Jurkat, Clone E6-1 (cell line): ENCODE measurements at regions not wholly inside any gene's neighbourhood (a gene's known extent, or its start where the extent isn't known, plus 50 kb on each side); places are given as distances from the start of the nearest gene placed in this dataset.

Source experiments
- DNase-seq: peaks from one replicate; pipeline ENCODE4 v3.0.0-alpha.2; 2011; ENCODE audit warnings: low read depth, low spot score
- H3K4me3 ChIP-seq: 2 replicates; pipeline ENCODE4 v1.5.1; 2011; ENCODE audit warnings: mild to moderate bottlenecking, low read length, control low read depth, moderate library complexity

DNA sequence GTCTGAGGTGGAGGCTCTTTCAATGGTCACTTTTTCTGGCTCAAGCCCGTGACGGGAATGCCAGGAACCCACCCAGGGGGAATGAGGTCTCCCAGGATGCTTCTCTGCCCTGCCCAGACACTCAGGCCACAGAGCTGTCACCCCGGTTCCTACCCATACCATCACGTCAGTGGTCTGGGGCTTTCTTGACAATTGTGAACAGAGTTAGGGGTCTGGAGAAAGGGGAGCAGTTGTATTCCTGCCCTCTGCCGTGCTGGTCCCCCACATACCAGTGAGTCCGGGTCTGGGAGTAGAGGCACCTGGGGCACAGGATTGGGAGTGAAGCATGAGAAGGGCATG, 97.2 kb downstream of the B3GNT2 start:
- H3K4me3 ChIP-seq: no peak overlapping the region

DNA sequence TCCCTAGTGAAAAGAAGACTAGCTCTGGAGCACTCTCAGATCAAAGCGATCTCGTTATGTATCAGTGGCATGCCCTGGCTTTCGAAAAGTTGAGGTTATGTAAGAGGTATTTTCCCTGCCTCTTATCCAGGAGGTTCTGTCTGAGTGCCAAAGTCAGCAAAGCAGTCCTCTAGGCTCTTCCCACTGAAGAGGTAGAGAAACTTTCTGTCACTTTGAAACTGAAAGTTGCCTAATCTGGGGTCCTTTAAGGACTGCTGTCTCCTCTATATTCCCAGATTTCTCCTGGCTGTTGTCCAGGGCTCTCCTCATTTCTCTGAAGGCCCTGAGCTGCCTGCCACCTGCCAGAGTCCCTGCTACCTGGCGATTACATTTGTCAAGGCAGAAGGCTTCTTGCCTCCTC, 96.3 kb downstream of the B3GNT2 start:
- H3K4me3 ChIP-seq: no peak overlapping the region
- DNase-seq: no peak

More for the DNA sequence above, 97.2 kb downstream of the B3GNT2 start:
- DNase-seq: no peak

DNA sequence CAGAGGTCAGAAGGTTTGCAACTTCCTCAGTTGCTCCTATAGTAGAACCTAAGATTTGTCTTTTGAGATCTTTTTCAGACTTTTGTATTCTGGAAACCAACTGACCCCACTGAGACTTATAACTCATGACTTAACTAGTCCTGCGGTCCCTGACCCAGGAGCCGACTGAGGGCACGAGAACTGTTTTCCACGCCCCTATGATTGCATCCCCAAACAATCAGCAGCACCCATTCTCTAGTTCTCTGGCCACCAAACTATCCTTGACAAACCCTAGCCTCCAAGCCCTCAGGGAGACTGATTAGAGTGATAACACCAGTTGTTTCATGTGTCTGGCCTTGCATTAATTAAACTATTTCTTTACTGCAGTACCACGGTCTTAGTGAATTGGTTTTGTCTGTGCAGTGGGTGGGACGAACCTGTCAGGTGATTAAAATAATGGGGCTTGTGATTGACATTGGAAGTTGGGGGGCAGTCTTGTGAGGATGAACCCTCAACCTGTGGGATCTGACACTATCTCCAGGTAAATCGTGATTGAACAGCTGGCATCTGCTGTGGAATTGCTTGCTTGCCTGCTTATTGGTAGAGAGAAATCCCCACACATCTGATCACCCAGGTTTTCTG, 95.7 kb downstream of the B3GNT2 start:
- DNase-seq: no peak
- H3K4me3 ChIP-seq: no peak overlapping the region

DNA sequence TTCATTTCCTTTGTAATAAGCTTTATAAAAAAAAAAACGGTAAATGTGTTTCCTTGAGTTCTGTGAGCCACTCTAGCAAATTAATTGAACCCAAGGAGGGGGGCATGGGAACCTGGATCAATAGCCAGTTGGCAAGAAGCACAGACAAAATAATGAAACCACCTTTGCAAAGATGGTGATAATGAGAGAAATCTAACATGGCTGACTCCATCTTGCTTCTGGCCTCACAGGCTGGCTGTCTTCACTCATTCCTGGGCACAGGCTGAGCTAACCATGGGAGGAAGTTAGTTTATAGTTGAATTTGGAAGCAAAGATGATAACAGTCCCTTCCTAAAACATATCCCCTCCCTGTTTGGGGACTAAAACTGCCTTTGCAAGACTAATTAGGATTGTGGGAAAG, 95.1 kb downstream of the B3GNT2 start:
- H3K4me3 ChIP-seq: no peak overlapping the region
- no peak for DNase-seq

DNA sequence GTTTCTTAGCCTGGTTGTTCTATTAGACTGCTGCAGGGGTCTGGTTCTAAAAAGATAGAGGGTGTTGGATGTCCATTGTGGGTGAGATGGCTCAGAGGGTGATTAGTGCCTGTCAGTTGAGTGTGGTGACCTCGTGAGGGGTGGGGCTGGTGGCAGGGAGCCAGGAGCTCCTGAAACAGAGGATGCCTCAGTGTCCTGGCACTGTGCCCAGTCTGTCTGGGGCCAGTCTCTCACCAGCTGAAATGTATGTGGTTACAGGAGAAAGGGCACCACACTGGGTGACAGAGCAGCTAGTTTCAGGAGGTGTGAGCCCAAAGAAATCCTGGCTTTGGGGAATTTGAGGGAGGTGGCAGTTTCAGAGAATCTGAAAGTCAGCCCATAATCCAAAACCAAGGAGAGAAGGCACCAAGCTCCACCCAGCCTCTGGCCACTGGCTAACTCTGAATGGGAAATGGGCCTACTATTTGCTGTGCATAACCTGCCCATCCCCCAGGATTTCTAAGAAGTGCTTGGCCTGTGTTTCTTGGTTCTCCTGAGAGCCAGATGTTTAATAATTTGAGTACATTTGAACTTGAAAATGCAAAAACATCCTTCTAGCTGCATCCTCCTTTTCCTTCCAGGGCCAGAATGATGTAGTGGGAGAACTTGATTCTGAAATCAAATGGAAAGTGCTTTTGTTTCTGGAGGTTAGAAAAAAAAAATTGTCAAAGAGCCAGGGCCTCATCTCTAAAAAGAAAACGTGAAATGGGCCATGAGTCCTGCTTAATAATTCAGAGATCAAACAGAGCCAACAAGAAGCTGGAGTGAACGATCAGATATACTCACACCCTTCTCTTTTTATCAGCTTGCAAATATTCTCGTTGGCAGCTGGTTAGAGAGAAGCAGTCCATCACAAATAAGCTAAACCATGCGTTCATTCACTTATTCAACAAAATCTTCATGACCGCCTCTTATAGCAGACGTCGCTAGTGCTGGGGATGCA, 92.3 kb downstream of the B3GNT2 start:
- peak; percentile 58 for DNase-seq
- no peak overlapping the region for H3K4me3 ChIP-seq

DNA sequence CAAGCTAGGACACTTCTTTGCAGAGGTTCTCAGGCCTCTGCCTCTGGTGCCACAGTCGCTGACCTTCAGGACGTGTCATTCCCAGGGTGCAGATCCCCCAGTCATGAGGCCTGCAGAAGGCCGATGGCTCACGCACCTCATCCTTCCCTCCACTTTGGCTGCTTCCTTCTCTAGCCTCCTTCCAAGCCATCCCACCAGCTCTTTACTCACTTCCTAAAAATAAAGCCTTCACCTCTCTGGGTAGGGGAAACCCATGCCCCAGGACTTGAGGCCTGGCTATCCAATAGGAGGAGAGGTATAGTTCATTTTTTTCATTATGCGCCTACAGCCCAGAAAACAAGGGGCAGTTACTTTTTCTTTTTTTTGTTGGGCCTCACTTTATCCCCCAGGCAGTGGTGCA, 91.4 kb downstream of the B3GNT2 start:
- H3K4me3 ChIP-seq: no peak overlapping the region
- DNase-seq: no peak

DNA sequence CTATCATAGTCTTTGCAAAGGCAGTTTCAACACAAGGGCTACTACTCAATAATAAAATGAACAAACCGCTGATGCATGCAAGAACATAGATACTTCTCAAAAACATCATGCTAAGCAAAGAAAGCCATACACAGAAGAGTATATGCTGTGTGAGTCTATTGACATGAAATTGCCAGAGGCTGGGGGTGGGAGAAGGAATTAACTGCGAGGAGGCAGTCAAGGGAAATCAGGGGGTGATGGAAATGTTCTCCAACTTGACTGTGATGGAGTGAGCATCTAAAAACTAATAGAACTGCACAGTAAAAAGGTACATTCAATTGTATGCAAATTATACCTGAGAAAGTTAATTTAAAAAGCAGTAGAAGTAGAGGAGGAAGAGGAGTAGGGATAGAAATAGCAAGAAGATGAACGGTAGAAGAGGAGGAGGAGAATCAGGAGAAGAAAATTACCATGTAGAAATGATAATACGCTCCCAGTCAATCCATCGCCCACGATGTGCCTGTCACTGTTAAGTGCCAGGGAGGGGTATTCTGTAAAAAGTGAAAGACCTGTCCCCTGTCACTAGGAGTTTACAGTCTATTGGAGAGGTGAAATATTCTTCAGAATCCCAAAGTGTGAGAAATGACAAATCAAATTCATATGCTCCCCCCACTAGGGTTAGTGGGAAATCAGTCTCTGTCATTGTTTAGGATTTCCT, 90.3 kb downstream of the B3GNT2 start:
- no peak overlapping the region for H3K4me3 ChIP-seq
- no peak for DNase-seq

DNA sequence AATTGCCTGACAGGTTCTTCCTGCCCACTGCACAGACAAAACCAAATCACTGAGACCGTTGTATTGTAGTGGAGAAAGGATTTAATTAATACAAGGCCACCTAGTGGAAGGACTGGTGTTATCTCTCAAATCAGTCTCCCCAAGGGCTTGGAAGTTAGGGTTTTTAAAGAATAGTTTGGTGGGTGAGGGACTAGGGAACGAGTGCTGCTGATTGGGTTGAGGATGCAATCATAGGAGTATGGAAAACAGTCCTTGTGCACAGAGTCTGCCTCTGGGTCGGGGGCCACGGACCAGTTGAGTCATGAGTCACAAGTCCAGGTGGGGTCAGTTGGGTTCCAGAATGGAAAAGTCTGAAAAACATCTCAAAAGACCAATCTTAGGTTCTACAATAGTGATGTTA, 89.1 kb downstream of the B3GNT2 start:
- DNase-seq: no peak
- H3K4me3 ChIP-seq: no peak overlapping the region

DNA sequence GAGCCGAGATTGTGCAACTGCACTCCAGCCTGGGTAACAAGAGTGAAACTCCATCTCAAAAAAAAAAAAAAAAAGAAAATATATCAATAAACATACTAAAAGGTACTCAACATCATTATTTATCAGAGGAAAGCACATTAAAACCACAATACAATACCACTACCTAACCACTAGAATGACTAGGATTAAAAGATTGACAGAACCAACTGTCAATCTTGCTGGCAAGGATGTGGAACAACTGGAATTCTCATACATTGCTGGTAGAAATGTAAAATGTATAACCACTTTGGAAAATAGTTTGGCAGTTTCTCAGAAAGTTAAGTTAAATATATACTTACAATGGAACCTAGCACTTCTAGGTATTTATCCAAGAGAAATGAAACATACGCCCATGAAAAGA, 88.6 kb downstream of the B3GNT2 start:
- no peak overlapping the region for H3K4me3 ChIP-seq

DNA sequence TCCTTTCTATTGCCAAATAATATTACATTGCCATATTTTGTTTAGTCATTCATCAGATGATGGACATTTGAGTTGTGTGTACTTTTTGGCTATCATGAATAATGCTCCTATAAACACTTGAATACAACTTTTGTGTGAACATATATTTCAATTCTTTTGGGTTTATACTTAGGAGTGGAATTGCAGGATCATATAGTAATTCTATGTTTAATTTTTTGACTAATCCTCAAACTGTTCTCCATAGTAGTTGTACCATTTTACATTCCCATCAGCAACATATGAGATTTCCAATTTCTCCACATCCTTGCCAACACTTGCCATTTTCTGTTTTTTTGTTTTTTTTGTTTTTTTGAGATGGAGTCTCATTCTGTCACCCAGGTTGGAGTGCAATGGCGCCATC, 87.2 kb downstream of the B3GNT2 start:
- no peak overlapping the region for H3K4me3 ChIP-seq
- DNase-seq: no peak

More for the DNA sequence above, 88.6 kb downstream of the B3GNT2 start:
- no peak for DNase-seq

DNA sequence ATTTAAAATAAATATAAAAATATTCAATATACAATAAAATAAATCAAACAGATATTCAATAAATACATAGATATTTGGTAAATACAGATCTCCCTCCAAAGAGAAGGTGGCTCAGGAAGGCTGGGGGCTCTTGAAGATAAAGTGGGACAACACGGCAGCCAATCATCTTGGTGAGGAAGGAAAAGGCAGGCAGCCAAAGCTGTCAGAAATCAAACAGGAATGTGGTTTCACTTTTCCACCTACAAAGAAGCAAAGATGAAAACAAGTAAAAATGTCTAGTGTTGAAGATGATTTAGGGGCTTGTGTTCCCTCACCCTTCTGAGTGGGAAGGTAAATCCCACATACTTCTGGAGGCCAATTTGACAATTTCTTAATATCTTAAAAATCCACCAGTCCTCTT, 85.7 kb downstream of the B3GNT2 start:
- H3K4me3 ChIP-seq: no peak overlapping the region
- DNase-seq: no peak

DNA sequence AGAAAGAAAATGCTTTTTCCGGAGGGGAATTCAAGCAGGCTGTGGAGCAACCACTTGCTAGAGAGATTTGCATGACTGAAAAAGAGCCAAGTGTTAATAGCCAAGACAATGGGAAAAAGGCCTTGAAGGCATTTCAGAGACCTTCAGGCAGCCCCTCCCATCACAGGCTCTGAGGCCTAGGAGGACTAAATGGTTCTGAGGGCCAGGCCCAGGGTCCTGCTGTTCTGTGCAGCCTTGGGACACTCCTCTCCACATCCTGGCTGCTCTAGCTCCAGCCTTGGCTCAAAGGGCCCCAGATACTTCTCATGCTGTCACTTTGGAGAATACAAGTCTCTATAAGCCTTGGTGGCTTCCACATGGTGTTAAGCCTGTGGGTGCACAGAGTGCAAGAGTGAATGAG, 81.8 kb downstream of the B3GNT2 start:
- H3K4me3 ChIP-seq: no peak overlapping the region
- no peak for DNase-seq
